ENCODE measurements at regions not wholly inside any gene's neighbourhood (a gene's known extent, or its start where the extent isn't known, plus 50 kb on each side); places are given as distances from the start of the nearest gene placed in this dataset.

DNA sequence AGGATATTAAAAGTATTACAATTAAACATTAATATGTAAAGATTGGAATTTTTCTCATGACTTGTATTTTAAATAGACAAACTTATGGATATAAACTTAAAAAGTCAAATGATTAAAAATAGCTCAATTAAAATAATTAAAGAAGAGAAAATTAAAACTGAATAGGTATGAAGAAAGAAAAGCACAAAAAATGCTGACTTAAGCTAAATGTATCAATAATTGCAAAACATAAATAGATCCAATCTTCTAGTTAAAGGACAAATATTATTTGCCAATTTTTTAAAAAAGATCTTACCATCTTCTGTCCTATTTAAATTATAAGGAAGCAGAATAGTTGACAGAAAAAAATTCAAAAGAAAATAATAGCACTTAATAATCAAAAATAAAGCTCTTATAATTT is 646.3 kb upstream of the ANKRD30A start:
- no peak overlapping the region for H3K27ac ChIP-seq (ENCODE audit: low read depth, low read length)
- no peak overlapping the region for H3K4me3 ChIP-seq (ENCODE audit: low read depth in 1 of 5, low read length in 5 of 5)
- peaks cover 0 to 6% (median 0%) of the 10 kb centered on the region in 5 donors for H3K9me3 ChIP-seq (ENCODE audit: control insufficient read depth in 5 of 5, low read length in 5 of 5)

DNA sequence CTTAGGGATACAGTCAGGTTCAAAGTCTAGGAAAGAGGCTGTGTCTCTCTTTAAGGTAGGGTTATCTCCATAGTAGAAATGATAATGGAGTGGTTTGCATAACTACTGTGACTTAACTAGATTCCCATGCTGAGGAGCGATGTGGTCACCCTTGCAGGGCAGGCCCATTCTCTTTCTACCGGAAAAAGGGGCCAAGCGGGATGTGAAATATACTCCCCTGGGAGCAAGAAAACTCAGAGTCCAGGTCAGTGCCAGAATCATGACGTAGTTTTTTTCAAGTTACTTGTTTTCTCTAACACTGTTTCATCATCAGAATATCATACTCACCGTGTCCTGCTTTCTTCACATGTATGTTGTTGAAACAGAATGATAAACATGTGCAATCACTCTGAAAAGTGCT is 649.0 kb upstream of the ANKRD30A start:
- Histone ChIP-seq H3K9ac (ENCODE audit: low read length in 5 of 5) (no peak overlapping the region), H3K27ac (ENCODE audit: low read depth, low read length) (no peak overlapping the region), H3K27me3 (ENCODE audit: control insufficient read depth in 5 of 5, insufficient read depth in 4 of 5, low read length in 5 of 5) (no peaks in the 10 kb centered on the region), H3K4me1 (ENCODE audit: control insufficient read depth in 5 of 5, insufficient read depth in 5 of 5, low read length in 5 of 5) (no peaks in the 10 kb centered on the region), H3K4me3 (ENCODE audit: low read depth in 1 of 5, low read length in 5 of 5) (no peak overlapping the region), H3K36me3 (ENCODE audit: control insufficient read depth in 5 of 5, insufficient read depth in 5 of 5, low read length in 5 of 5) (no peaks in the 10 kb centered on the region), H3K9me3 (ENCODE audit: control insufficient read depth in 5 of 5, low read length in 5 of 5) (no peaks in the 10 kb centered on the region)

More for the DNA sequence above, 646.3 kb upstream of the ANKRD30A start:
- H3K9ac ChIP-seq (ENCODE audit: low read length in 5 of 5) = no peak overlapping the region
- H3K36me3 ChIP-seq (ENCODE audit: control insufficient read depth in 5 of 5, insufficient read depth in 5 of 5, low read length in 5 of 5) = no peaks in the 10 kb centered on the region
- no peaks in the 10 kb centered on the region for H3K4me1 ChIP-seq (ENCODE audit: control insufficient read depth in 5 of 5, insufficient read depth in 5 of 5, low read length in 5 of 5)
- no peaks in the 10 kb centered on the region for H3K27me3 ChIP-seq (ENCODE audit: control insufficient read depth in 5 of 5, insufficient read depth in 4 of 5, low read length in 5 of 5)

DNA sequence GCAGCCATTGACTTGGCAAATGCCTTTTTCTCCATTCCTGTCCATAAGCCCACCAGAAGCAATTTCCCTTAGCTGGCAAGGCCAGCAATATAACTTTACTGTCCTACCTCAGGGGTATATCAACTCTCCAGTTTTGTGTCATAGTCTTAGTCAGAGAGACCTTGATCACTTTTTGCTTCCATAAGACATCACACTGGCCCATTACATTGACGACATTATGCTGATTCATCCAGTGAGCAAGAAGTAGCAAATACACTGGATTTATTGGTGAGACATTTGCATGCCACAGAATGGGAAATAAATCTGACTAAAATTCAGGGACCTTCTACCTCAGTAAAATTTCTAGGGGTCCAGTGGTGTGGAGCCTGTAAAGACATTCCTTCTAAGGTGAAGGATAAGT is 649.7 kb upstream of the ANKRD30A start:
- H3K4me3 ChIP-seq (ENCODE audit: low read depth in 1 of 5, low read length in 5 of 5) = no peak overlapping the region
- no peaks in the 10 kb centered on the region for H3K36me3 ChIP-seq (ENCODE audit: control insufficient read depth in 5 of 5, insufficient read depth in 5 of 5, low read length in 5 of 5)
- H3K4me1 ChIP-seq (ENCODE audit: control insufficient read depth in 5 of 5, insufficient read depth in 5 of 5, low read length in 5 of 5) = no peaks in the 10 kb centered on the region
- H3K27ac ChIP-seq (ENCODE audit: low read depth, low read length) = no peak overlapping the region
- H3K27me3 ChIP-seq (ENCODE audit: control insufficient read depth in 5 of 5, insufficient read depth in 4 of 5, low read length in 5 of 5) = no peaks in the 10 kb centered on the region
- no peaks in the 10 kb centered on the region for H3K9me3 ChIP-seq (ENCODE audit: control insufficient read depth in 5 of 5, low read length in 5 of 5)
- H3K9ac ChIP-seq (ENCODE audit: low read length in 5 of 5) = no peak overlapping the region

DNA sequence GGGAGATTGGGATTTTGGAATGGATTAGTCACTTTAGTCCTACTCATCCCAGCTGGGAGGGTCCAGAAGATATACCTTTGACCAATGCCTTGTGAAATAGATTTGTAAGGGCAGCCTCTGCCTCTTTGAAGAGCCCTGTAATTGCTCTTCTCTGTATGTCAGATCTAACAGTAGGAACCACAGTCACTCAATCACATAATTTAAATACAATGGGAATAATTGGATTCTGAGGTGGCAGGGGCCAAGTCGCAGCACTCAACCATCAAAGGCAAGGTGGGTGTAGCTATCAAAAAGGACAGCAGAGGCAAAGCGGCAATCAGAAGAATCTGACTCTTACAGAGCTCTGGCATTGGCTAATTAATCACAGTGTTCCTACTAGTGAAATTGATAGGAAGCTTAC is 650.9 kb upstream of the ANKRD30A start:
- no peaks in the 10 kb centered on the region for H3K9me3 ChIP-seq (ENCODE audit: control insufficient read depth in 5 of 5, low read length in 5 of 5)
- H3K4me3 ChIP-seq (ENCODE audit: low read depth in 1 of 5, low read length in 5 of 5) = no peak overlapping the region
- no peaks in the 10 kb centered on the region for H3K36me3 ChIP-seq (ENCODE audit: control insufficient read depth in 5 of 5, insufficient read depth in 5 of 5, low read length in 5 of 5)
- H3K4me1 ChIP-seq (ENCODE audit: control insufficient read depth in 5 of 5, insufficient read depth in 5 of 5, low read length in 5 of 5) = no peaks in the 10 kb centered on the region
- no peaks in the 10 kb centered on the region for H3K27me3 ChIP-seq (ENCODE audit: control insufficient read depth in 5 of 5, insufficient read depth in 4 of 5, low read length in 5 of 5)
- no peak overlapping the region for H3K27ac ChIP-seq (ENCODE audit: low read depth, low read length)
- H3K9ac ChIP-seq (ENCODE audit: low read length in 5 of 5) = no peak overlapping the region

DNA sequence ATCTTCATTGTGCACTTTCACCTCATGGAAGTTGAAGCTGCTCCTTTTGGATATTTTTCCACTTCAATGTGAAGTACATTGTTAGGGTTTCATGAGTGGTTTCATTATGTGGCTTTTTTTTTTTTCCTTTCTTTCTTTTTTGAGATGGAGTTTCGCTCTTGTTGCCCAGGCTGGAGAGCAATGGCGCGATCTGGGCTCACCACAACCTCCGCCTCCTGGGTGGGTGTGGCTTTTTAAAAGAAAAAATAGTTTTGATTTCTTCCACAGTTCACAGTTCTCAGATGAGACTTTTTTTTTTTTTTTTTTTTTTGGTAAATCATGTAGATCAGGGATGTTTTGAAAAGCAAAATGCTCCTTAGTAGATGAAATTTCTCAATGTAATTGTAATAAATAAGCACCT is 652.3 kb upstream of the ANKRD30A start:
- Histone ChIP-seq H3K36me3 (ENCODE audit: control insufficient read depth in 5 of 5, insufficient read depth in 5 of 5, low read length in 5 of 5) (no peaks in the 10 kb centered on the region), H3K27me3 (ENCODE audit: control insufficient read depth in 5 of 5, insufficient read depth in 4 of 5, low read length in 5 of 5) (no peaks in the 10 kb centered on the region), H3K9ac (ENCODE audit: low read length in 5 of 5) (no peak overlapping the region), H3K4me3 (ENCODE audit: low read depth in 1 of 5, low read length in 5 of 5) (no peak overlapping the region), H3K27ac (ENCODE audit: low read depth, low read length) (no peak overlapping the region), H3K9me3 (ENCODE audit: control insufficient read depth in 5 of 5, low read length in 5 of 5) (no peaks in the 10 kb centered on the region), H3K4me1 (ENCODE audit: control insufficient read depth in 5 of 5, insufficient read depth in 5 of 5, low read length in 5 of 5) (no peaks in the 10 kb centered on the region)

DNA sequence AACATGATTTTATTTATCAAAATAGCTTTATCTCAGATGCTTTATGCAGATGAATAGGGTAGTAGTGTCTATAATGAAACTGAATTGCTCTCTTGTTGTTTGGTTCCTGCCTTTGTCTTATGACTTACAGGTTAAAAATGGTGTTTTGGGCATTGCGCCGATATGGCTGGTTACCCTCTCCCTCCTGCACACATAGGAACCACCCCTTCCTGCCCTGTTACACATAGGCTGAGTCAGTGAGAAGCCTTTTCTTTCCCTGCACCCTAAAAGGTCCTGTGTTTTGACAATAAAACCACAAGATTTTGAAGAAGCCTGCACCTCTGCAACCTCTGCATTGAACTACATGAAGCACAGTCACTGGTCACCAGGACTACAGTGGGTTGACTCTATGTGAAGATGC is 655.8 kb upstream of the ANKRD30A start:
- no peaks in the 10 kb centered on the region for H3K27me3 ChIP-seq (ENCODE audit: control insufficient read depth in 5 of 5, insufficient read depth in 4 of 5, low read length in 5 of 5)
- no peaks in the 10 kb centered on the region for H3K9me3 ChIP-seq (ENCODE audit: control insufficient read depth in 5 of 5, low read length in 5 of 5)

DNA sequence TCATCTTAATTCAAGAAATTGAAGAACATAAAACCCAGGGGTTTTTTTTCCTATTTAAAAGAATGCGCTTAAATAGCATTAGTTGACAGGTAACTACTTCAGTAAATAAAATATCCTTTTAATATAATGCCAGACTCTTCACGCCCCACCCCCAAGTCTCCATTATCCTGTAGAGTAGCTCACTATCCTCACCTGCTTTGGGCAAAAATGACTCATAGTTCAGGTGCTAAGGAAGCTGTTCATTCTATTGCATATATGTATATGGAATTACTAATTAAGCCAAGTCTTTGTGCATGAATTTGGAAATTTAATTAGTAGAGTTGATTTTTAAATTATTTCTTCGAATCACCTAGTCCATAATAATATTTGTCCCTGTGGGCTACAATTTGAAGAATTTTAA is 656.8 kb upstream of the ANKRD30A start:
- Histone ChIP-seq H3K27me3 (ENCODE audit: control insufficient read depth in 5 of 5, insufficient read depth in 4 of 5, low read length in 5 of 5) (no peaks in the 10 kb centered on the region), H3K27ac (ENCODE audit: low read depth, low read length) (no peak overlapping the region), H3K9ac (ENCODE audit: low read length in 5 of 5) (no peak overlapping the region), H3K36me3 (ENCODE audit: control insufficient read depth in 5 of 5, insufficient read depth in 5 of 5, low read length in 5 of 5) (no peaks in the 10 kb centered on the region), H3K9me3 (ENCODE audit: control insufficient read depth in 5 of 5, low read length in 5 of 5) (no peaks in the 10 kb centered on the region), H3K4me1 (ENCODE audit: control insufficient read depth in 5 of 5, insufficient read depth in 5 of 5, low read length in 5 of 5) (no peaks in the 10 kb centered on the region), H3K4me3 (ENCODE audit: low read depth in 1 of 5, low read length in 5 of 5) (no peak overlapping the region)

More for the DNA sequence above, 655.8 kb upstream of the ANKRD30A start:
- Histone ChIP-seq H3K9ac (ENCODE audit: low read length in 5 of 5) (no peak overlapping the region), H3K27ac (ENCODE audit: low read depth, low read length) (no peak overlapping the region), H3K36me3 (ENCODE audit: control insufficient read depth in 5 of 5, insufficient read depth in 5 of 5, low read length in 5 of 5) (no peaks in the 10 kb centered on the region), H3K4me1 (ENCODE audit: control insufficient read depth in 5 of 5, insufficient read depth in 5 of 5, low read length in 5 of 5) (no peaks in the 10 kb centered on the region), H3K4me3 (ENCODE audit: low read depth in 1 of 5, low read length in 5 of 5) (no peak overlapping the region)

DNA sequence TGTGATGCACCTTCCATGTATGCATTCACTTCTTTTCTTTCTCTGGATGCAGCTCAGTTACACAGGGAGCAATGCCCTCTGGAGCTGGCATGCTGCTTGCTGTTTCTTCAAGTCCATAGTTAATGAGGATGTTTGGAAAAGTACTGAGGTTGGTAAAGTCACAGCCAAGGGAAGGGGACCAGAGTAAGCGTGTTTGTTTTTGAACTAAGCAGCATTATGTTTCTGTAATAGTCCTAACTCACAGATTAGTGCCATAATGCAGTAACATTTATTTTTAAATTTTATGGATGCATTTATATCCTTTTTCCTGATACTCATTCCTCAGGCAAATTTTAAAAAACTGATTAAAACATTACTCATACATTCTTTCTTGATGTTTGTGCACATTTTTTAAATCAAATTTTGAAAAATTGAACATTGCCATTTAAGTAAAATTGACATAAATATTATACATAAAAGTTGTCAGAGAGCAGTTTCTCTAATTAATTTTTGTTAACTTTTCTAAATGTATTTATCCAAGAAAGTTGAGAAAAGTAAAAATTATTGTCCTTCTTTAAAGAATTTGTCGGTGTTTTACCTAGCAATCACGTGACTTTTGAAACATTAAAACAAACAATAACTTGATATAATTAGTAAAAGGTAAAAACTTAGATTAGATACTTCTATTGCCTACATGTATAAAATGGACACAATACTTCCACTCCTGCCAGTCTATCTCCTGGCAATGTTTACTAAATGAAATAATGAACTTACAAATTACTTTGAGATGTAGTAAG is 659.6 kb upstream of the ANKRD30A start:
- Histone ChIP-seq H3K9me3 (ENCODE audit: control insufficient read depth in 5 of 5, low read length in 5 of 5) (no peaks in the 10 kb centered on the region), H3K36me3 (ENCODE audit: control insufficient read depth in 5 of 5, insufficient read depth in 5 of 5, low read length in 5 of 5) (no peaks in the 10 kb centered on the region), H3K9ac (ENCODE audit: low read length in 5 of 5) (no peak overlapping the region), H3K27ac (ENCODE audit: low read depth, low read length) (no peak overlapping the region), H3K4me1 (ENCODE audit: control insufficient read depth in 5 of 5, insufficient read depth in 5 of 5, low read length in 5 of 5) (no peaks in the 10 kb centered on the region), H3K4me3 (ENCODE audit: low read depth in 1 of 5, low read length in 5 of 5) (no peak overlapping the region), H3K27me3 (ENCODE audit: control insufficient read depth in 5 of 5, insufficient read depth in 4 of 5, low read length in 5 of 5) (no peaks in the 10 kb centered on the region)

DNA sequence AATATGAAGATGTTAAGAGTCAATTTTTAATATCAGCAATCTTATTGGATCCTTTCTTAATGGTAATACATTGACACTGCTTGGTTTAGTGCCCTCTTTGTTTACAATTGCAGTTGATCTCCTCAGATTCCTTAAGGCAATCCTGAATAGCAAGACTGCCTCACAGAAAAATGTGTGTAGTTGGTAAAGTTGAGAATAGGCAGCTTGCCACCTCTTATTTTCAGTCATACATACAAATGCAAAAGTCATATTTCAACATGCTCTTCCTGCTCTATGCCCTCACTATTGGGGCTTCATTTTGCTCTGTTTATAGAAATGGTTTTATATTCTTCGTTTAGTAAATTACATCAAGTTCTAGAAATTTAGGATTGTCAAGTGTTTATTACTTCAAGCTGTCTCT is 661.1 kb upstream of the ANKRD30A start:
- Histone ChIP-seq H3K27ac (ENCODE audit: low read depth, low read length) (no peak overlapping the region), H3K4me3 (ENCODE audit: low read depth in 1 of 5, low read length in 5 of 5) (no peak overlapping the region), H3K9me3 (ENCODE audit: control insufficient read depth in 5 of 5, low read length in 5 of 5) (no peaks in the 10 kb centered on the region), H3K27me3 (ENCODE audit: control insufficient read depth in 5 of 5, insufficient read depth in 4 of 5, low read length in 5 of 5) (no peaks in the 10 kb centered on the region), H3K9ac (ENCODE audit: low read length in 5 of 5) (no peak overlapping the region), H3K36me3 (ENCODE audit: control insufficient read depth in 5 of 5, insufficient read depth in 5 of 5, low read length in 5 of 5) (no peaks in the 10 kb centered on the region), H3K4me1 (ENCODE audit: control insufficient read depth in 5 of 5, insufficient read depth in 5 of 5, low read length in 5 of 5) (no peaks in the 10 kb centered on the region)

DNA sequence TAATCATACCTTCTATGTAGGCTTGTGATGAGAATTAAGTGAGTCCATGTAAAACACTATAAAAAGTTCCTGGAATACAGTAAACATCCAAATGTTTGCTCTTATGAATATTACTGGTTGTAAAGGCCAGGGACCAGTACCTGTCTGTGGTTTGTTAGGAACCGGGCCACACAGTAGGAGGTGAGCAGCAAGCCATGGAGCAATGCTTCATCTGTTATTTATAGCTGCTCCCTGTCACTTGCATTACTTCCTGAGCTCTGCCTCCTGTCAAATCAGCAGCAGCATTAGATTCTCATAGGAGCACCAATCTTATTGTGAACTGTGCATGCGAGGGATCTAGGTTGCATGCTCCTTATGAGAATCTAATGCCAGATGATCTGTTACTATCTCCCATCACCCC is 662.0 kb upstream of the ANKRD30A start:
- H3K9me3 ChIP-seq (ENCODE audit: control insufficient read depth in 5 of 5, low read length in 5 of 5) = peaks cover 0 to 3% (median 0%) of the 10 kb centered on the region in 5 donors
- H3K4me1 ChIP-seq (ENCODE audit: control insufficient read depth in 5 of 5, insufficient read depth in 5 of 5, low read length in 5 of 5) = no peaks in the 10 kb centered on the region
- no peak overlapping the region for H3K27ac ChIP-seq (ENCODE audit: low read depth, low read length)

More for the DNA sequence above, 662.0 kb upstream of the ANKRD30A start:
- no peak overlapping the region for H3K9ac ChIP-seq (ENCODE audit: low read length in 5 of 5)
- H3K36me3 ChIP-seq (ENCODE audit: control insufficient read depth in 5 of 5, insufficient read depth in 5 of 5, low read length in 5 of 5) = no peaks in the 10 kb centered on the region
- H3K4me3 ChIP-seq (ENCODE audit: low read depth in 1 of 5, low read length in 5 of 5) = no peak overlapping the region
- H3K27me3 ChIP-seq (ENCODE audit: control insufficient read depth in 5 of 5, insufficient read depth in 4 of 5, low read length in 5 of 5) = no peaks in the 10 kb centered on the region

Measured in subcutaneous abdominal adipose tissue (tissue), 5 donors.